ENCODE measurements at regions not wholly inside any gene's neighbourhood (a gene's known extent, or its start where the extent isn't known, plus 50 kb on each side); places are given as distances from the start of the nearest gene placed in this dataset.

DNA sequence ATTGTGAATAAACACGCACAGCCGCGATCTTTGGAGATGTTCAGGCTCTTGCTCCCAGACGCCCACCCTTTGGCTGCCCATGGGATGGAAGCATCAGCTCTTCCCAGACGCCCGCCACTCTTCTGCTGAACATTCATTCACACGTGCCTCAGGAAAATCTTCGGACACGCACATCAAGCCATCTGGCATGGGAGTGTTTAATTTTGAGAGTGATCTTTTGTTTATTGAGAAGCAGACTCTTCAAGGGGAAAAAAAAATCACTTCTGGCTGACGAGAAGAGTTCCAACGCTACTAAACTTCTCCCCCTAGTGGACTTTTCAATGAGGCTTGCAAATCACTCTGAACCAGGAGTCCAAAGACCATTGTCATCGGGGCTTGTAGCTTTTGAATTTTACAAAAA lies 62.0 kb upstream of the NUDT7 start:
- no peak overlapping the region for H3K27ac ChIP-seq
- intact Hi-C loops (cut with DNase I) = no loop called here
- DNase-seq = no peak
- H3K4me3 ChIP-seq = no peak overlapping the region
- H3K4me1 ChIP-seq = no peaks in the 10 kb centered on the region
- peaks cover 16% of the 10 kb centered on the region for H3K9me3 ChIP-seq
- no peaks in the 10 kb centered on the region for H3K36me3 ChIP-seq
- TF ChIP-seq, protein P1, sequence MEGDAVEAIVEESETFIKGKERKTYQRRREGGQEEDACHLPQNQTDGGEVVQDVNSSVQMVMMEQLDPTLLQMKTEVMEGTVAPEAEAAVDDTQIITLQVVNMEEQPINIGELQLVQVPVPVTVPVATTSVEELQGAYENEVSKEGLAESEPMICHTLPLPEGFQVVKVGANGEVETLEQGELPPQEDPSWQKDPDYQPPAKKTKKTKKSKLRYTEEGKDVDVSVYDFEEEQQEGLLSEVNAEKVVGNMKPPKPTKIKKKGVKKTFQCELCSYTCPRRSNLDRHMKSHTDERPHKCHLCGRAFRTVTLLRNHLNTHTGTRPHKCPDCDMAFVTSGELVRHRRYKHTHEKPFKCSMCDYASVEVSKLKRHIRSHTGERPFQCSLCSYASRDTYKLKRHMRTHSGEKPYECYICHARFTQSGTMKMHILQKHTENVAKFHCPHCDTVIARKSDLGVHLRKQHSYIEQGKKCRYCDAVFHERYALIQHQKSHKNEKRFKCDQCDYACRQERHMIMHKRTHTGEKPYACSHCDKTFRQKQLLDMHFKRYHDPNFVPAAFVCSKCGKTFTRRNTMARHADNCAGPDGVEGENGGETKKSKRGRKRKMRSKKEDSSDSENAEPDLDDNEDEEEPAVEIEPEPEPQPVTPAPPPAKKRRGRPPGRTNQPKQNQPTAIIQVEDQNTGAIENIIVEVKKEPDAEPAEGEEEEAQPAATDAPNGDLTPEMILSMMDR (IDR thresholded peaks at IDR 0.05) = peak; percentile 37
- H3K27me3 ChIP-seq (ENCODE audit: low read depth) = no peaks in the 10 kb centered on the region
- no peak for ATAC-seq

DNA sequence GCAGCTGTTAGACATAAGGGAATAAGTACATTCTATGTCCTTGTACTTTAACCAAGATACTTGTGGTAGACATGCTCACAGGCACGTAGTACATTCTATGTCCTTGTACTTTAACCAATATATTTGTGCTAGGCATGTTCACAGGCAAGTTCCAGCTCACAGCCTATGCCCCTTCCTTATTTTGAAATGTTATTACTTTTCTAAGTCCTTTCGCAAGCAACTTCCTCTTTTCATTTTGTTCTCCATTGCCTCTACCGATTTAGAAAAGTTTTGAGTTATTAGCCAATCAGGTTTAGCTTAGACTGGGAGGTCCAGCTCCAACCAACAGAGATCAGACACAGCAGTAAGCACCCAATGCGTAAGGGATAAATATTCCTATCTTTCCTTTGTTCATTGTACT lies 60.1 kb upstream of the NUDT7 start:
- intact Hi-C loops (cut with DNase I) = no loop called here
- no peak overlapping the region for H3K4me3 ChIP-seq
- peaks cover 16% of the 10 kb centered on the region for H3K9me3 ChIP-seq
- H3K4me1 ChIP-seq = no peaks in the 10 kb centered on the region
- H3K27me3 ChIP-seq (ENCODE audit: low read depth) = no peaks in the 10 kb centered on the region
- ATAC-seq (no peak), DNase-seq (no peak)
- H3K36me3 ChIP-seq = no peaks in the 10 kb centered on the region
- TF ChIP-seq, protein P1 (IDR thresholded peaks at IDR 0.05) = no peak
- no peak overlapping the region for H3K27ac ChIP-seq

- DNase-seq (no peak), ATAC-seq (no peak)
- no peaks in the 10 kb centered on the region for H3K27me3 ChIP-seq (ENCODE audit: low read depth)
- no peak overlapping the region for H3K27ac ChIP-seq
- no peaks in the 10 kb centered on the region for H3K36me3 ChIP-seq
- peaks cover 16% of the 10 kb centered on the region for H3K9me3 ChIP-seq
- intact Hi-C loops (cut with DNase I) = no loop called here
- H3K4me1 ChIP-seq = no peaks in the 10 kb centered on the region
- TF ChIP-seq, protein P1 (IDR thresholded peaks at IDR 0.05) = no peak
- no peak overlapping the region for H3K4me3 ChIP-seq
Observed at GRCh38 chr16:77663711-77664110, 58.6 kb upstream of the NUDT7 start.

DNA sequence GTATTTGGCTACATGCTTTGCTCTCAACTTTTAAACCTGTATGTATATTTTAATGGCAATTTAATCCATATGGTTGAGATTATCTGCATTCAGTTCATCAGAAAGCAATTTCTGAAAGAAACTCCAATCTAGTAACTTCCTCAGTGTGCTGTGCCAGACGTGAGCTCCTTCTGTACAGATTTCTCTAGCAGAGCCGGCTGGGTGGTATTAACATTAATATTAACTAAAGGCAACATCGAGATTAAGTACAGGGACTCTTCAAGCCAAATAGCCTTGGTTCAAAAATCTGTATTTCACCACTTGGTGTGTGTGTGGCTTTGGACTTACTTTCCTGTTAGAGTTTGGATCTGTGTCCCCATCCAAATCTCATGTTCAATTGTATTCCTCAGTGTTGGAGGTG lies 55.5 kb upstream of the NUDT7 start:
- TF ChIP-seq, protein P1 (IDR thresholded peaks at IDR 0.05) = no peak
- no peaks in the 10 kb centered on the region for H3K27me3 ChIP-seq (ENCODE audit: low read depth)
- peaks cover 16% of the 10 kb centered on the region for H3K9me3 ChIP-seq
- no peaks in the 10 kb centered on the region for H3K36me3 ChIP-seq
- ATAC-seq (no peak), DNase-seq (no peak)
- intact Hi-C loops (cut with DNase I) = no loop called here
- H3K27ac ChIP-seq = no peak overlapping the region
- no peak overlapping the region for H3K4me3 ChIP-seq
- H3K4me1 ChIP-seq = no peaks in the 10 kb centered on the region

DNA sequence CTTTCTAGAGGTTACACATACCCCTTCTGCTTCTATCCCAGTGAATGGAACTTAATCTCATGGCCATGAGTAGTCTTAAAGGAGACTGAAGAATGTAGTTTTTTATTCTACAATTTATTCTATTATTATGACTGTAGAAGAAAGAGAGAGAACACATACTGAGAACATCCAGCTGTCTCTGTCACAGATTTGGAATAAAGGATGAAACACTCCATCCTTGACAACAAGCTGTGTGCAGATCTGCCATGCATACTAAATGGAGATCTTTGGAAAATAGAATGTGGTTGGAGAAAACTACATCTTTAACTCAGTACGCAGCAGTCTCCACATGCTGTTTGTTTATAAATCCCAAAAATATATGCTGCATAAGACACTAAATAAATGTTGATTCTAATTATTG lies 54.1 kb upstream of the NUDT7 start:
- Histone ChIP-seq H3K27me3 (ENCODE audit: low read depth) (no peaks in the 10 kb centered on the region), H3K36me3 (no peaks in the 10 kb centered on the region), H3K4me1 (no peaks in the 10 kb centered on the region), H3K9me3 (peaks cover 2% of the 10 kb centered on the region), H3K27ac (no peak overlapping the region), H3K4me3 (no peak overlapping the region)
- no peak for DNase-seq
- TF ChIP-seq, protein P1 (IDR thresholded peaks at IDR 0.05) = no peak
- intact Hi-C loops (cut with DNase I) = no loop called here
- no peak for ATAC-seq

DNA sequence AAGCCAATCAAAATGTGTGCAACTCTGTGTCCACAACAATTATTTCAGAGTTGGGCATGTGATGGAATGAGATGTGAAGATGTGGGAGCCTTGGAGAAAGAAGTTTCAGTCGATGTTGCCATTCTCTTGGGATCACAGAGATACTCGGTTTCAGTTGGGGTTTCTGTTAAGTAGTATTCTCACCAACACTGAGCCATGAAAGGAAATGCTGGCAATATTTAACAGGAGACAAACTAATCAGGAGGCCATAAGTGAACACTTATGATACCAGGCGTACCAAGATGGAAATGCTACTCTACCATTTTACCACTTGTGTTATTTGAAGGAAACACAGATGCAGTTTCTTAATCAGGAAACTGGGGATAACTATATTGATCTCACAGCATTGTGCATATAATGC lies 53.3 kb upstream of the NUDT7 start:
- no peaks in the 10 kb centered on the region for H3K4me1 ChIP-seq
- no peaks in the 10 kb centered on the region for H3K27me3 ChIP-seq (ENCODE audit: low read depth)
- ATAC-seq = no peak
- H3K27ac ChIP-seq = no peak overlapping the region
- H3K9me3 ChIP-seq = no peaks in the 10 kb centered on the region
- H3K36me3 ChIP-seq = no peaks in the 10 kb centered on the region
- intact Hi-C loops (cut with DNase I) = no loop called here
- H3K4me3 ChIP-seq = no peak overlapping the region
- TF ChIP-seq, protein P1 (IDR thresholded peaks at IDR 0.05) = no peak
- DNase-seq = no peak

All from lower lobe of right lung (tissue), 2 donors.